WERI-Rb-1 (cell line): ENCODE measurements at regions not wholly inside any gene's neighbourhood (a gene's known extent, or its start where the extent isn't known, plus 50 kb on each side); places are given as distances from the start of the nearest gene placed in this dataset.

Experiments used
- DNase-seq: peaks from one replicate; pipeline ENCODE4 v3.0.0-alpha.2; 2020
- H3K27ac ChIP-seq: fragments of 250-450 bp; sonication (Bioruptor Pico); 2 replicates; pipeline ENCODE4 v1.5.1; 2020; ENCODE audit warnings: mild to moderate bottlenecking, moderate library complexity
- H3K27me3 ChIP-seq: fragments of 250-450 bp; sonication (Bioruptor Pico); 2 replicates; pipeline ENCODE4 v1.5.1; 2021; ENCODE audit warnings: mild to moderate bottlenecking, low read depth, moderate library complexity; ENCODE audit not compliant: insufficient read depth, severe bottlenecking
- H3K36me3 ChIP-seq: fragments of 250-450 bp; sonication (Bioruptor Pico); 2 replicates; pipeline ENCODE4 v1.5.1; 2020; ENCODE audit warnings: mild to moderate bottlenecking, moderate library complexity
- H3K4me3 ChIP-seq: 2 replicates; pipeline ENCODE4 v1.5.1; 2011; ENCODE audit warnings: low read depth, mild to moderate bottlenecking, control low read depth, low read length
- H3K9me3 ChIP-seq: fragments of 250-450 bp; sonication (Bioruptor Pico); 2 replicates; pipeline ENCODE4 v1.5.1; 2021; ENCODE audit warnings: mild to moderate bottlenecking, moderate library complexity; ENCODE audit not compliant: severe bottlenecking
- CTCF ChIP-seq: IDR thresholded peaks from 2 replicates; pipeline ENCODE4 v1.5.1; 2011; ENCODE audit warnings: low read depth, mild to moderate bottlenecking, control low read depth, inconsistent platforms, low read length

GRCh38 chr2:150133623-150134022 is 353.8 kb downstream of the RND3 start:
- H3K27ac ChIP-seq, result no peak overlapping the region
- no peaks in the 10 kb centered on the region for H3K27me3 ChIP-seq
- DNase-seq, result no peak

DNA sequence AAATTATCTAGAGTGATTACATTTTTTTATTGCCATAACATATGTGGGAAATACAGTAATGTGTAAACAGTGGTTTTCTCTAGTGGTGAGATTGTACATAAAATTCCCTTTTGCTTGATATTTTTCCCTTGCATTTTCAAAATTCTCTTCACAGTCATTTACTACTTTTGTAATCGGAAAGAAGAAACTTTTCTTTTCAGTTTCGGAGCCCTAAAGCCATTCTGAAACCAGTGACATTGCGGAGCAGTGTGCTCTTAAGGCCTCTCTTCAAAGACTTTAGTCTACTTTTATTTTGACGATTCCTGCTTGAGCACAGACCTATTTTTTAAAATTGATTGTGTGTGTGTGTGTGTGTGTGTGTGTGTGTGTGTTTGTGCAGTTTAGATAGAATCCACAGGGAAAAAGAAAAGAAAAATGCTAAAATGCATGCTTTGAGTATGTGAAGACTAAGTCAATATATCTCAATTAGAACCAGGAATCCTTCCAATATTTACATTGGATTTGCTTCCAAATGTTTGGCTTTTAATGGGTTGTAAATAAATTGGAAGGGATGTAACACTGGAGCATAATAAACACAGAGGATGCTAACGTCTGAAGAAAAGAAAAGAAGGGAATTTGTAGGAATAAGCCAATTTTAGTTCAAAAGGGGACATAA is 357.4 kb downstream of the RND3 start:
- no peaks in the 10 kb centered on the region for H3K9me3 ChIP-seq
- H3K27me3 ChIP-seq, result no peaks in the 10 kb centered on the region
- H3K36me3 ChIP-seq, result no peaks in the 10 kb centered on the region
- no peak for DNase-seq
- H3K27ac ChIP-seq, result no peak overlapping the region
- no peak for TF ChIP-seq CTCF
- no peak overlapping the region for H3K4me3 ChIP-seq

More at GRCh38 chr2:150133623-150134022, 353.8 kb downstream of the RND3 start:
- no peak overlapping the region for H3K4me3 ChIP-seq
- H3K9me3 ChIP-seq, result no peaks in the 10 kb centered on the region
- H3K36me3 ChIP-seq, result no peaks in the 10 kb centered on the region
- no peak for TF ChIP-seq CTCF

- Histone ChIP-seq H3K9me3 (no peaks in the 10 kb centered on the region), H3K27me3 (no peaks in the 10 kb centered on the region), H3K27ac (no peak overlapping the region), H3K4me3 (no peak overlapping the region), H3K36me3 (no peaks in the 10 kb centered on the region)
- no peak for DNase-seq
- no peak for TF ChIP-seq CTCF
Measured at GRCh38 chr2:150127995-150128394, 359.5 kb downstream of the RND3 start.

- Histone ChIP-seq H3K36me3 (no peaks in the 10 kb centered on the region), H3K9me3 (no peaks in the 10 kb centered on the region), H3K27ac (no peak overlapping the region), H3K4me3 (no peak overlapping the region), H3K27me3 (no peaks in the 10 kb centered on the region)
- DNase-seq, result no peak
- TF ChIP-seq CTCF, result no peak
Measured at GRCh38 chr2:150127346-150127990, 360.0 kb downstream of the RND3 start.

DNA sequence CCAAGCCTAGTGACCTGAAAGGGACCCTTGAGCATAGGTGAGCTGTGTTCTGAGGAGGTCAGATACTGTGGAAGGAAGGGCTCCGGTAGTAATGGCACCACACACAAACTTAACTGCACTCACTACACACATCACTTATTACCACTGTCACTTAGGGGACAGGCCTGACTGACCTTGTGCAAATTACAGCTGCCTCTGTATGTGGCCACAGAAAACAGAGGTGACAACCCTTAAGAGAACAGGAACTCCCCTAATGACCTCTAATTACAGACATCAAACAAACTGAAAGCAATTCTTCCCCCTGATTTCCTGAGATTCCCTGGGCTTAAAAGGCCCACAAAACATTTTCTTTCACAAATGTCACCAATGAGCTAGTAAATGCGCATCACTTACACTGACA is 360.6 kb downstream of the RND3 start:
- DNase-seq, result no peak

More for the DNA sequence above, 360.6 kb downstream of the RND3 start:
- H3K4me3 ChIP-seq, result no peak overlapping the region
- no peaks in the 10 kb centered on the region for H3K36me3 ChIP-seq
- no peak overlapping the region for H3K27ac ChIP-seq
- H3K27me3 ChIP-seq, result no peaks in the 10 kb centered on the region
- no peak for TF ChIP-seq CTCF
- no peaks in the 10 kb centered on the region for H3K9me3 ChIP-seq
